ENCODE measurements at regions not wholly inside any gene's neighbourhood (a gene's known extent, or its start where the extent isn't known, plus 50 kb on each side); places are given as distances from the start of the nearest gene placed in this dataset.

DNA sequence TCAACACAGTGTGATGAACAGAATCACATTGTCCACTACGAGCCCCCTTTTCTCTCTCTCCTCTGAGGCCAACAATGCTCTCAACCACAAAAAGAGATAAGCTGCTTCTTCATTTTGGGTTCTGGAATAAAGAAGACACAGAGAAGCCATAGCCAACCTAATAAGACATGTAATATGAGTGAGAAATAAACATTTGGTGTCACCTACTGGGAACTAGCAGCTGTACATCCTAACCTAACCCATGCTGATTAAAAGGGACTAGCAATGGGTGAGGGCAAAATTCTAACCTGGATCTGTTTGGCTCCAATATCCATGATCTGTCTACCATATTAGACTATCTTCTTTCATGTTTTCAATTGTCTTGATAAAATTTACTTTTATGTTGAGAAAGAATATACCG is 369.1 kb upstream of the MARCKS start:
- DNase-seq (no peak), ATAC-seq (no peak)
- intact Hi-C loops (cut with DNase I), result no loop called here
- Histone ChIP-seq H3K4me1 (no peaks in the 10 kb centered on the region), H3K27ac (no peak overlapping the region), H3K36me3 (no peaks in the 10 kb centered on the region), H3K4me3 (no peak overlapping the region), H3K9me3 (no peaks in the 10 kb centered on the region), H3K27me3 (ENCODE audit: low read depth) (no peaks in the 10 kb centered on the region)
- TF ChIP-seq, protein P1, sequence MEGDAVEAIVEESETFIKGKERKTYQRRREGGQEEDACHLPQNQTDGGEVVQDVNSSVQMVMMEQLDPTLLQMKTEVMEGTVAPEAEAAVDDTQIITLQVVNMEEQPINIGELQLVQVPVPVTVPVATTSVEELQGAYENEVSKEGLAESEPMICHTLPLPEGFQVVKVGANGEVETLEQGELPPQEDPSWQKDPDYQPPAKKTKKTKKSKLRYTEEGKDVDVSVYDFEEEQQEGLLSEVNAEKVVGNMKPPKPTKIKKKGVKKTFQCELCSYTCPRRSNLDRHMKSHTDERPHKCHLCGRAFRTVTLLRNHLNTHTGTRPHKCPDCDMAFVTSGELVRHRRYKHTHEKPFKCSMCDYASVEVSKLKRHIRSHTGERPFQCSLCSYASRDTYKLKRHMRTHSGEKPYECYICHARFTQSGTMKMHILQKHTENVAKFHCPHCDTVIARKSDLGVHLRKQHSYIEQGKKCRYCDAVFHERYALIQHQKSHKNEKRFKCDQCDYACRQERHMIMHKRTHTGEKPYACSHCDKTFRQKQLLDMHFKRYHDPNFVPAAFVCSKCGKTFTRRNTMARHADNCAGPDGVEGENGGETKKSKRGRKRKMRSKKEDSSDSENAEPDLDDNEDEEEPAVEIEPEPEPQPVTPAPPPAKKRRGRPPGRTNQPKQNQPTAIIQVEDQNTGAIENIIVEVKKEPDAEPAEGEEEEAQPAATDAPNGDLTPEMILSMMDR (IDR thresholded peaks at IDR 0.05), result no peak

DNA sequence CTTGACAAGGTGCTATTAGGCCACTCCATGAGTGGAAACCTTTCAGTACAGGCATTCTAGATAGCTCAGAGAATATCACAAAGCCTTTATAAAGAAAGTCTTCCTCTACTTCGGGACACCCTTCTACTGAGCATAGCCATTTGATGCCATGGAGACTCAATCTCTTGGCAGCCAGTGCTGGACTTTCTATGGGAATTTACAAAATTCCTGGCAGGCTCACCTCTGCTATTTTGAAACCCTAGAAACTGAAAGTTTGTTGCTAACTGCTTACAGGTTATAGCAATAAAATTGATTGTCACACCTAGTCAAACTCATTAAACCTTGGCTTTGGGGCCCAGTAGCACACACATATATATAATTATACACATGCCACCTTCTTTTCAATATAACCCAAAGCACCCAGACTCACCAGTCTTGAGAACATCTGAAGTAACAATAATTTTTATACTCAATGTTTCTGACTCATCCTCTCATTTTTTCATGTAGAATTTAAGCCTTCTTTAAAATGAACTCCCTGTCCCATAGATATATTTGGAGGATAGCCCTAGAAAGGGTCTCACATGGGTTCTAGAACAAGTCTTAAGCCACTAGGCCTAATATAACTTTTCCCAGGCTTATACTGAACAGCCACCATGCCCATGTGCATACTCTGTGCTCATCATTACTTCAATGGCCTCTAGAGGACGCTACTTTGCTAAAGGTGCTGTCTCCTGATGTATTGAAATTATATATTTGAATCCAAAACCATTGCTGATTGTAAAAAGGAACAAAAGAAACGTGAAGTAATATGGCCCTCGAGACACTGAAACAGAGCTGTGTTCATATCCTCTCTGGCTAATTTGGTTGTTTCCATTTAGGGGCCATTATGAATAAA is 368.1 kb upstream of the MARCKS start:
- intact Hi-C loops (cut with DNase I), result no loop called here
- TF ChIP-seq, protein P1 (IDR thresholded peaks at IDR 0.05), result no peak
- H3K9me3 ChIP-seq, result no peaks in the 10 kb centered on the region
- no peaks in the 10 kb centered on the region for H3K36me3 ChIP-seq
- H3K27me3 ChIP-seq (ENCODE audit: low read depth), result no peaks in the 10 kb centered on the region
- H3K4me3 ChIP-seq, result no peak overlapping the region
- H3K27ac ChIP-seq, result no peak overlapping the region
- H3K4me1 ChIP-seq, result no peaks in the 10 kb centered on the region
- ATAC-seq (no peak), DNase-seq (no peak)

DNA sequence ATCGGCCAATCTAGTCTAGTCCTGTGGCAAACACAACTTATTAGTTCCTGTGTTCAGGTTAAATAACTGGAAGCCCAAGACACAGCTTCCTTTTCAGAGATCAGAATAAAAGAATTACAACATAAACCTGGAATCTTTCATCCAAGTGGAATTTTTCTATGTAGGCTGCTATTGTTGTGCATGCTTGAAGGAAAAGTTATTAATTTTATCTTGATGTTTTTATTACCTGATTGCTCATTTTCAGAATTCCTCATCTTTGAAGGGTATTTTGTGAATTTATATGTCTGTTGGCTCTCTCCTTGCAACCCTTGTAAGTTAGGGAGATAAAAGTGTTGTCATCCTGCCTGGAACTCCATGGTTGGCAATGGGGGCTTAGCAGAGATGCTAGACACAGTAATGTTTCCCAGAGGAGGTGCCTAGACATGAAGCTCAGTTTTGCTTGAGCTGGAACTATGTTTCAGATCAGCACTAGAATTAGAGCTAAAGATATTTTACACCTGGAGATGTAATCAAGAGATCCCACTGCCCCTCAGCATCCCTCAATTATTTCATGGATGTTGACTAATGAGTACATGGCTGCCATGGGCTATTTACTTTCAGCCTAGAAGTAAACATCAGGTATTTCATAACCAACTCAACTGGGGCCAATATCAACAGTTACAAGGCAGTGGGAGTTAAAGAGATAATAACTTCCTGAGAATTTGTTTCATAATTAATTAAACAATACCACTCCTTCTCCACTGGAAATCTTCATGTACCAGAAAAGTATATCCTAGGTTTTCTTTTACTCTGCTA is 367.0 kb upstream of the MARCKS start:
- H3K36me3 ChIP-seq, result no peaks in the 10 kb centered on the region
- intact Hi-C loops (cut with DNase I), result no loop called here

DNA sequence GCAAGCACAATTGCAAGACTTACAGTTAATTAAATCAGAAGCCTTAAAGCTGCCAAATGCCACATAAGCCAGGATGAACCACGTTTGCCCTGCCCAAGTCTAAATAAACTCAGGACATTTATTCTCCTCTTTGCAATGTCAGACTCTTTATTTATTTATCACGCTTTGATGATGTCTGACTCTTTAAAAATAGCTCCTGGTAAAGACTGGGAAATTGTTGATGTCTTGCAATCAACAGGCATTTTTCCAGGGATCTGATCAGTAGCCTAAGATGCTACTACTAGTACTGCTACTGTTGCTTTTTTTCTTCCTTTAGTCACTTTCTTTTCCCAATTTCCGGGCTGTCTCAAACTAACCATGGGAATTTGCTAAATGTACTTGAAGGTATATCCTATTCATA is 365.8 kb upstream of the MARCKS start:
- no peak overlapping the region for H3K27ac ChIP-seq
- peaks cover 2% of the 10 kb centered on the region for H3K4me1 ChIP-seq
- no peak overlapping the region for H3K4me3 ChIP-seq
- no peaks in the 10 kb centered on the region for H3K36me3 ChIP-seq
- intact Hi-C loops (cut with DNase I), result no loop called here
- no peak for DNase-seq
- TF ChIP-seq, protein P1 (IDR thresholded peaks at IDR 0.05), result no peak
- H3K9me3 ChIP-seq, result no peaks in the 10 kb centered on the region
- no peak for ATAC-seq
- H3K27me3 ChIP-seq (ENCODE audit: low read depth), result no peaks in the 10 kb centered on the region

More for the DNA sequence above, 367.0 kb upstream of the MARCKS start:
- H3K27me3 ChIP-seq (ENCODE audit: low read depth), result no peaks in the 10 kb centered on the region
- H3K4me1 ChIP-seq, result no peaks in the 10 kb centered on the region
- H3K27ac ChIP-seq, result no peak overlapping the region
- no peaks in the 10 kb centered on the region for H3K9me3 ChIP-seq
- TF ChIP-seq, protein P1 (IDR thresholded peaks at IDR 0.05), result no peak
- no peak overlapping the region for H3K4me3 ChIP-seq
- no peak for ATAC-seq
- no peak for DNase-seq

DNA sequence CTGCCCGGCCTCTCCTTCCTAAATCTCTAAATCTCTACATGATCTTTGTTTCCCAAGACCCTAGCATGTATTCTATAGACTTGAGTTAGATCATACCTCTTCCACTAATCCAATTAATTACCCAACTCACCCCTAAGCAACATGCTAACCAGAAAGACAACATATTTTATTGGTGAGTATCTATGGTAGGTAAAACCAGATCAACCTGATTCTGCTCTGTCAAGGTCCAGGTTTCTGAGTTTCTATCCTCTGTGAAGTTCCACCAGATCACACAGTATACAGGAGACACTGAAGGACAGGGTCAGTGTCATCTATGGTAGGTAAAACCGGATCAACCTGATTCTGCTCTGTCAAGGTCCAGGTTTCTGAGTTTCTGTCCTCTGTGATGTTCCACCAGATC is 363.2 kb upstream of the MARCKS start:
- H3K36me3 ChIP-seq, result no peaks in the 10 kb centered on the region
- H3K27ac ChIP-seq, result no peak overlapping the region
- ATAC-seq, result no peak
- H3K4me1 ChIP-seq, result peaks cover 5% of the 10 kb centered on the region
- TF ChIP-seq, protein P1 (IDR thresholded peaks at IDR 0.05), result no peak
- no peaks in the 10 kb centered on the region for H3K9me3 ChIP-seq
- intact Hi-C loops (cut with DNase I), result no loop called here
- no peak overlapping the region for H3K4me3 ChIP-seq
- no peak for DNase-seq
- H3K27me3 ChIP-seq (ENCODE audit: low read depth), result no peaks in the 10 kb centered on the region
